ENCODE measurements at regions not wholly inside any gene's neighbourhood (a gene's known extent, or its start where the extent isn't known, plus 50 kb on each side); places are given as distances from the start of the nearest gene placed in this dataset.

GRCh38 chr15:72916378-72916777 lies 132.8 kb upstream of the ADPGK start:
- H3K4me3 ChIP-seq (ENCODE audit: insufficient read depth, low read depth, low read length), result no peak overlapping the region
- H3K9me3 ChIP-seq (ENCODE audit: insufficient read depth, low read depth, low read length), result no peaks in the 10 kb centered on the region
- TF ChIP-seq EZH2 (IDR thresholded peaks at IDR 0.05; ENCODE audit: insufficient read depth, low read length) (no peak), CTCF (IDR thresholded peaks at IDR 0.05; ENCODE audit: insufficient read depth, low read depth, low read length) (no peak)
- no peaks in the 10 kb centered on the region for H4K20me1 ChIP-seq (ENCODE audit: insufficient read depth, low read length)
- Mint-ChIP-seq H3K9me3 (ENCODE audit: unreplicated experiment) (no peaks in the 10 kb centered on the region), H3K27ac (ENCODE audit: unreplicated experiment) (no peak overlapping the region), H3K4me3 (ENCODE audit: unreplicated experiment) (no peak overlapping the region), H3K4me1 (ENCODE audit: low read depth, unreplicated experiment) (peaks cover 11% of the 10 kb centered on the region), H3K27me3 (ENCODE audit: low read depth, unreplicated experiment) (peaks cover 17% of the 10 kb centered on the region), H3K36me3 (ENCODE audit: low read depth, unreplicated experiment) (no peaks in the 10 kb centered on the region)
- H3K27ac ChIP-seq (ENCODE audit: low read depth, low read length), result no peak overlapping the region
- H3K27me3 ChIP-seq (ENCODE audit: insufficient read depth, low read length), result no peaks in the 10 kb centered on the region
- no peak overlapping the region for H2AFZ ChIP-seq (ENCODE audit: low read depth, low read length)
- H3K4me1 ChIP-seq (ENCODE audit: insufficient read depth, low read length), result no peaks in the 10 kb centered on the region
- no peak overlapping the region for H3K4me2 ChIP-seq (ENCODE audit: low read length)
- no peaks in the 10 kb centered on the region for H3K36me3 ChIP-seq (ENCODE audit: insufficient read depth, low read length)
- FAIRE-seq, result no peak
- no peak for DNase-seq (ENCODE audit: low read depth)
- H3K9ac ChIP-seq (ENCODE audit: low read length), result no peak overlapping the region
- no peaks in the 10 kb centered on the region for H3K79me2 ChIP-seq (ENCODE audit: insufficient read depth, low read length)

GRCh38 chr15:72915843-72916242 lies 132.3 kb upstream of the ADPGK start:
- no peak overlapping the region for H3K4me3 ChIP-seq (ENCODE audit: insufficient read depth, low read depth, low read length)
- Mint-ChIP-seq H3K9me3 (ENCODE audit: unreplicated experiment) (no peaks in the 10 kb centered on the region), H3K27me3 (ENCODE audit: low read depth, unreplicated experiment) (peaks cover 17% of the 10 kb centered on the region), H3K36me3 (ENCODE audit: low read depth, unreplicated experiment) (no peaks in the 10 kb centered on the region), H3K27ac (ENCODE audit: unreplicated experiment) (no peak overlapping the region), H3K4me3 (ENCODE audit: unreplicated experiment) (no peak overlapping the region), H3K4me1 (ENCODE audit: low read depth, unreplicated experiment) (peaks cover 11% of the 10 kb centered on the region)
- FAIRE-seq, result no peak
- H3K27ac ChIP-seq (ENCODE audit: low read depth, low read length), result no peak overlapping the region
- no peaks in the 10 kb centered on the region for H3K36me3 ChIP-seq (ENCODE audit: insufficient read depth, low read length)
- no peaks in the 10 kb centered on the region for H3K27me3 ChIP-seq (ENCODE audit: insufficient read depth, low read length)
- no peak overlapping the region for H3K4me2 ChIP-seq (ENCODE audit: low read length)
- no peak overlapping the region for H2AFZ ChIP-seq (ENCODE audit: low read depth, low read length)
- H3K9ac ChIP-seq (ENCODE audit: low read length), result no peak overlapping the region
- H3K79me2 ChIP-seq (ENCODE audit: insufficient read depth, low read length), result no peaks in the 10 kb centered on the region
- H4K20me1 ChIP-seq (ENCODE audit: insufficient read depth, low read length), result no peaks in the 10 kb centered on the region
- no peak for TF ChIP-seq CTCF (IDR thresholded peaks at IDR 0.05; ENCODE audit: insufficient read depth, low read depth, low read length)
- TF ChIP-seq EZH2 (IDR thresholded peaks at IDR 0.05; ENCODE audit: insufficient read depth, low read length), result no peak
- no peaks in the 10 kb centered on the region for H3K4me1 ChIP-seq (ENCODE audit: insufficient read depth, low read length)
- no peaks in the 10 kb centered on the region for H3K9me3 ChIP-seq (ENCODE audit: insufficient read depth, low read depth, low read length)
- DNase-seq (ENCODE audit: low read depth), result no peak

- H3K4me3 ChIP-seq (ENCODE audit: insufficient read depth, low read depth, low read length), result no peak overlapping the region
- H2AFZ ChIP-seq (ENCODE audit: low read depth, low read length), result no peak overlapping the region
- no peaks in the 10 kb centered on the region for H3K9me3 ChIP-seq (ENCODE audit: insufficient read depth, low read depth, low read length)
- H3K9ac ChIP-seq (ENCODE audit: low read length), result no peak overlapping the region
- Mint-ChIP-seq H3K36me3 (ENCODE audit: low read depth, unreplicated experiment) (no peaks in the 10 kb centered on the region), H3K4me1 (ENCODE audit: low read depth, unreplicated experiment) (peaks cover 6% of the 10 kb centered on the region), H3K27me3 (ENCODE audit: low read depth, unreplicated experiment) (peaks cover 19% of the 10 kb centered on the region), H3K9me3 (ENCODE audit: unreplicated experiment) (no peaks in the 10 kb centered on the region), H3K4me3 (ENCODE audit: unreplicated experiment) (no peak overlapping the region), H3K27ac (ENCODE audit: unreplicated experiment) (no peak overlapping the region)
- FAIRE-seq (no peak), DNase-seq (ENCODE audit: low read depth) (no peak)
- H3K4me1 ChIP-seq (ENCODE audit: insufficient read depth, low read length), result no peaks in the 10 kb centered on the region
- no peak overlapping the region for H3K27ac ChIP-seq (ENCODE audit: low read depth, low read length)
- H4K20me1 ChIP-seq (ENCODE audit: insufficient read depth, low read length), result no peaks in the 10 kb centered on the region
- H3K79me2 ChIP-seq (ENCODE audit: insufficient read depth, low read length), result no peaks in the 10 kb centered on the region
- no peak for TF ChIP-seq CTCF (IDR thresholded peaks at IDR 0.05; ENCODE audit: insufficient read depth, low read depth, low read length)
- no peak for TF ChIP-seq EZH2 (IDR thresholded peaks at IDR 0.05; ENCODE audit: insufficient read depth, low read length)
- H3K27me3 ChIP-seq (ENCODE audit: insufficient read depth, low read length), result peaks cover 2% of the 10 kb centered on the region
- no peak overlapping the region for H3K4me2 ChIP-seq (ENCODE audit: low read length)
- no peaks in the 10 kb centered on the region for H3K36me3 ChIP-seq (ENCODE audit: insufficient read depth, low read length)
Observed at GRCh38 chr15:72912996-72913395, 129.4 kb upstream of the ADPGK start.
